ENCODE measurements at regions not wholly inside any gene's neighbourhood (a gene's known extent, or its start where the extent isn't known, plus 50 kb on each side); places are given as distances from the start of the nearest gene placed in this dataset.
"Not testable (repeated sequence)": the region's sequence is repeated elsewhere in the genome, so short reads cannot be mapped to it uniquely, and the experiment has no call there.

- DNase-seq: no peak
Measured at GRCh38 chr14:105711841-105712460, 185.6 kb downstream of the TMEM121 start.

- DNase-seq: not testable (repeated sequence)
Measured at GRCh38 chr14:105712670-105713069, 186.3 kb downstream of the TMEM121 start.

DNA sequence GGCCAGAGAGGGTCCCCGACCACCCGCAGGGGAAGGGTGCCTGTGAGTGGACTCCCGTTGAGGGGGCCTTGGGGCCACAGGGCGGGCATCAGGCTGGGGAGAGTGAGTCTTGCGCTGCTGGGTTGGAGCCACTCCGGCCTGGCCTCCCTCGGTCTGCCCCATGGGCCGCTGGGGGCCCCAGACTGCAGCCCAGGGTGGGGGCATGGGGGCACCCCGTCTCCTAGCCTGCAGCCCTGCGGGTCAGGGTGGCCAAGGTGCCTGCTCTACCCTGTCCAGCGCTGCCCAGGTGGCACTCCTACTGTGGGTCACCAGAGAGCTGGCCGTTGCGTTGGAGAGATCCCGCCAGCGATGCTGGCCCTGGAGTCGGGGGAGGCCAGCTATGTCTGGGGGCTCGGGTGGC, 186.8 kb downstream of the TMEM121 start:
- DNase-seq: not testable (repeated sequence)

DNA sequence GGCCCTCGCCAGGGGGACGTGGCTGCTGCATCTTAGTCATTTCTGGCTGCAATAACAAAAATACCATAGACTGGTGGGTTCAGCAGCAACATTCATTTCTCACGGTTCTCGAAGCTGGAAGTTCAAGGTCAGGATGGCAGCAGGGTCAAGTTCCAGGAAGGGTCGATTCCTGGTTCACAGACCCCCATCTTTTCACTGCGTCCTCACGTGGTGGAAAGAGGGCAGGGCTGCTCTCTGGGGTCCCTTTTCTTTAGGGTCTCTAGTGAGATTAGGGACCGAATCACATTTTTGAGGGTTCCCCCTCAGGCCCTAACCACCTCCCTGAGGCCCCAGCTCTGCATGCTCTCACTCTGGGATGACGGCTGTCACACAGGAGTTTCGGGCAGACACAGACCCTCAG, 187.5 kb downstream of the TMEM121 start:
- DNase-seq: not testable (repeated sequence)

DNA sequence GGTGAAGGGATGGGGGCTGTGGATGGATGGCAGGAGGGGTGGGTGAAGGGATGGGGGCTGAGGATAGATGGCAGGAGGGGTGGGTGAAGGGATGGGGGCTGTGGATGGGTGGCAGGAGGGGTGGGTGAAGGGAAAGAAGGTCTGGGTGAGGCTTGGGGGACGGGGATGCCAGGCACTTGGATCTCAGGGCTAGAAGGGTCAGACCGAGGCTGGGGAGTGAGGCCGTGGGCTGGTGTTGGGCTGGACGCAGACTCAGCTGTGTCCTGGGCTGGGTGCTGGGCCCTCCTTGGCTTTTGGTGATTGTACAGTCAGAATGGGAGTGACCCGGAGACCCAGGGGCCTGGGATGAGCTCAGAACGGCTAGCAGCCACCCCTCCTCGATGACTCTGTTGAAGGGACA, 192.4 kb downstream of the TMEM121 start:
- not testable (repeated sequence) for DNase-seq

- DNase-seq: not testable (repeated sequence)
Measured at GRCh38 chr14:105720106-105720505, 193.7 kb downstream of the TMEM121 start.

DNA sequence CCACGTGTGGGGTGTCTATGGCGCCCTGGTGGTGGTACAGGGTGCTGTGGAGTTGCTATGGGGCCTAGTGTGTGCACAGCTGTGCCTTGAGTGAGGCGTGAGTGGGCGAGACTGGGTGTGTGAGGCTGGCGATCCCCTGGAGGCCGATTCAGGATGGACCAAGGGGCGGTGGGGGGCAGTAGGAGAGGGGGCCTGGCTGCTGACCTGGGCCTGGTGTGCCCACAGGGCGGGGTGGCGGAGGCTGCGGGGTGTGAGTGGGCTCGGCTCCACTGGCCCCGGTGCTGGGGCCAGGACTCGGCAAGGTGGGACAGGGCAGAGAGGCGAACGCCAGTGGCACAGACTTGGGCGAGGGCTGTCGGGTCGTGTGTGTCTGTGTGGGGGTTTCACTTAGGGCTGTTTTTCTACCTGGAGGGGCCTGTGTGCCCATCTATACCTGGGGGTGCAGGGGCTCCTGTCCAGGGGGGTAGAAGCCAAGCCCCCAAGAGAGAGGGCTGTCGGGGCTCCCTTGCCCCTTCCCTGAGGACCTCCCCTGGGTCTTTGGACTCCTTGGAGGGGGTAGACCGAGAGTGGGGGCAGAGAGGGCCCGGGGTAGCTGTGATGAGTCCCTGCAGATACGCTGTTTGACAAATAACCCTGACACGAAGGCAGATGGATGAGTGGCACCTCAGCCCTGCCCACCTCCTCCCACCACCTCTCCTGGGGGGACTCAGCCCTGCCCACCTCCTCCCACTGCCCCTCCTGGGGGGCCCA, 194.6 kb downstream of the TMEM121 start:
- not testable (repeated sequence) for DNase-seq

GRCh38 chr14:105721602-105721970, 195.2 kb downstream of the TMEM121 start:
- not testable (repeated sequence) for DNase-seq

- not testable (repeated sequence) for DNase-seq
Measured at GRCh38 chr14:105721996-105722709, 195.8 kb downstream of the TMEM121 start.

DNA sequence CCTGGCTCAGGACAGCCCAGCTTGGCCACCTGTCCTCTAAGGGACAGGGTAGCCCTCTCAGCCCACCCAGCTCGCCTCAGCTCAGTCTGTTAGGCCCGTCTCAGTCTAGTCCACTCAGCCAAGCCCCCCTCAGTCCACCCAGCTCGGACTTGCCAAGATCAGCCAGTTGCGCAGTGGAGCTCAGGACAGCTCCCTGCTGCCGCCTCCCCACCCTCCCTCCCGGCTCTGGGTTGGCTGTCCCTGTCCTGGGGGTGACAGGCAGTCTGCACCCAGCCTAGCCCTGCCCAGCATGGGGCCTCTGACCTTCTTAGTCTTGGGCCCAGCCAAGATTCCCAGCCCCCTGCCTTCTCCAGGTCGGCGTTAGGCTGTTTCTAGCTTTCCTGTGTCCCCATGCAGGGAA, 196.9 kb downstream of the TMEM121 start:
- DNase-seq: not testable (repeated sequence)

DNA sequence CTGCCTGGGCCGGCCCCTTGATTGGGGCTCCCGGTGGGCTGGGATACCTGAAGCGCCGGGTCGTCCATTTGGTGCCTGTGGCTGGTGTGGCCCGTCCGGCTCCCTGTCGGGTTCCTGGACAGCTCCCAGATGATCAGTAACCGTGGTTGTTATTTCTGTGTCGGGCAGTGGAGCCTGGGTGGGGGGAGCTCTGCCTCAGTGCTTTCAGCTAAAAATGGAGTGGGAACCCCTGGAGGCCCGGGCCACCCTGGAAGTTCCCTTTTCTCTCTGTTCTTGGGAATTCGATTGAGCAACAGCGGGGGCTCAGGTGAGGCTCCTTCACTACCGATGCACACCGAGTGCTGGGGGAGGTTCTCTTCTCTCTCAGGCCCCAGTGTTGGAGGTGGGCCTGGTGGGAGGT, 197.4 kb downstream of the TMEM121 start:
- not testable (repeated sequence) for DNase-seq

GRCh38 chr14:105729825-105730368, 203.5 kb downstream of the TMEM121 start:
- DNase-seq: not testable (repeated sequence)

DNA sequence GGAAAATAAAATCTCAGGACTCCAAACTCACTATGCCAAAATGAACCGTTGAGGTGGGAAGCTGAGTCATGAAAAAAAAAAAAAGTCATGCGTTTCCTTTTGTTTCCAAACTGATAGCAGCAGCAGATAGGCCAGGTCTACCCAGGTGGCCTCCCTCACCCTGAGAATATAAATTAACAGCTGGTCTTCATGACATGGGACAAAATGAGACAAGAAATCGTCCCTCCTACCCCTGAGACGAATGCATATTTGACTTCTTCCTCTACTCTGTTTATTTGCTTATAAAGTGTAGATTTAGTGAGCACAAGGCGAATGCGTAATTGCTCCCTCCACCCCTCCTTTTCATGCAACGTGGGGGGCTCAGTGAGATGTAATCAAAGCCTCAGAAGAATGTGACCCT, 204.3 kb downstream of the TMEM121 start:
- not testable (repeated sequence) for DNase-seq

DNA sequence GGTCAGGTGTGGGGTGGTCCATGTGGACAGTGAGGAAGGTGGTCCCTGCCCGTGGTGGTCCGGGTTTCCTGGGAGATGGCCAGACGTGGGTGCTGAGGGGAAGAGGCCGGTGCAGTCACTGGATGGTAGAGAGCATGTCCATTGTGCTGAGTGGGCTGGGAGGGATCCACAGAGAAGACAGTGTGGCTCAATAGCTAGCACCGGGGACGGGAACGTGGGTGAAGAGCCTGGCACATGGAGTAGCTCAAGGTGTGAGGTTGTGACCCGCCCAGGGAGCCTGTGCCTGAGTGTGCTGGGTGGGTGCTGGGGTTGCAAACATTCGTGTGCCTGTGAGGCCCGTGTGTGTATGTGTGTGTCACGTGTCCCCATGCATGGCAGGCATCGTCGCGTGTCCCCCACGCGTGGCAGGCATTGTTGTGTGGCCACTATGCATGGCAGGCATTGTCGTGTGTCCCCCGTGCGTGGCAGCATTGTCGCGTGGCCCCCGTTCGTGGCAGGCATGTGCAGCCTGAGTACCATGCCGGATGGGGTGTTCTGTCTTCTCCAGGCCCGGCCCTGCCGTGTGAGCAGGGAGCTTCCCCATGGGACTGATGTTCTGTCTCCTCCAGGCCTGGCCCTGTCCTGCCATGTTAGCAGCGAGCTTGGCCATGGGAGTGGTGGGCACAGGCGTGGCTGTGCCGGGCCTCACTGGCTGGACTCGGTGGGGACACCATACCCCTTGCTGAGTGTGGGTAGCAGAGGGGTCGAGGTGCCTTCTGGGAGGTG, 205.0 kb downstream of the TMEM121 start:
- DNase-seq: not testable (repeated sequence)

DNA sequence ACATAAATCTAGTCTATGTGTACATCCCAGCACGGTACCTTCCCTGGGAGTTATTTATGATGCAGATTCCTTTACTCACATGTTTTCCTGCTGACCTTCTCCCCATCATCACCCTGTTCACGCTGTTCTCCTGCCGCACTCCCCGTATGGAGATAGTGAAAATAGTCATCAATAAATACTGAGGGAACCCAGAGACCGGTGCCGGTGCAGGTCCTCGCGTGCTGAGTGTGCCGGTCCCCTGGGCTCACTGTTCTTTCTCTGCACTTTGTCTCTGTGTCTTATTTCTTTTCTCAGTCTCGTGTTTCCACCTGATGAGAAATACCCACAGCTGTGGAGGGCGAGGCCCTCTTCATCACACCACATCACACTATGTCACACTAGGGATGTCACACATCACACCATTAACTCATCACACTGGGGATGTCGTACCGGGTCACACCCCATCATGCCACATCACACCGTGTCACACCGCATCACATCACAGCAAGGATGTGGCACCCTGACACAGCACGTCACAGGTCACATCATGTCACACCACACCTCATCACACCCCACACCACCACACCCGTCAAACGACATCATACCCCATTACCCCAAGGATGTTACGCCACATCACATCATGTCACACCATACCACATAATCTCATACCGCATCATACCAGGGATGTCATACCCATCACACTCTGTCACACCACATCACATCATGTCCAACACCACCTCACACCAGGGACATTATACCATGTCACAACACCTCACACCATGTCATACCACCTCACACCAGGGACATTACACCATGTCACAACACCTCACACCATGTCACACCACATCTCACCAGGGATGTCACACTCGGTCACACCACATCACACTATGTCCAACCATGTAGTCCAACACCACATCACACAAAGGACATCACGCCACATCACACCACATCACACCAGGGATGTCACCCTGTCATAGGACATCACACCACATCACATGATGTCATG, 207.0 kb downstream of the TMEM121 start:
- DNase-seq: no peak

DNA sequence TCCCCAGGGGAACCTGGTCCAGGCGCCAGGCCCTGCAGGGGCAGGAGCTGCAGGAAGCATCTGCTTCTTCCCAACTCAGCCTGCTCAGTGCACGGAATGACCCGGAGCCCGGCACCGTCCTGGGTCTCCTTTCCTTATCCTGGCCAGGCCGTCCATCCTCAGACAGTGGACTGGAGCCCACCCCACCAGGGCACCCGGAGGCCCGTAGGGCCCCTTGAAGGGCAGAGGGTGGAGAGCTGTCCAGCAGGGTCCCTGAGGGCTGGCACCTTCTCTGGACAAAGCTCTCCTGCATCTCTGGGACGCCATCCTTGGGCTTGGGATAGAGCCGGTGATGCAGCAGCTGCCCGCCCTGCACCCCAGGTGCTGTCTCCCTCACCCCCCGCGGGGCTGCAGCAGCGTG, 207.9 kb downstream of the TMEM121 start:
- DNase-seq: not testable (repeated sequence)

DNA sequence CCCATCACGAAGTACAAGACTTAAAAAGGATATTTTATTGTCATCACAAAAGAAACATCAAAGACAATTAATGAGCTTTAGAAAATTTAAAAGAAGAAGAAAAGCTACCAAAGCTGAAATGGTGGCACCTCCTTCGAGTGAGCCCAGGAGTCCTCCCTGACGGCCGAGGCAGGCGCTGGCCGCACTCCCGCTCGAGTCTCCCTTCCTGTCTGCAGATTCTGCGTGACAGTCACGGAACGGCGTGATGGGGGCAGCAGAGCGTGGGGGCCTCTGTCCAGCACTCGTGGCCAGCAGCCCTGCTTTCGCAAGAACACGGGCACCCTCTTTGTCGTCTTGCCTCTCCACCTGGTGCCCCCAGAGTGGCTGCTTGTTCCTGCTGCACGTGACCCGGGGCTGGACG, 209.9 kb downstream of the TMEM121 start:
- DNase-seq: not testable (repeated sequence)

DNA sequence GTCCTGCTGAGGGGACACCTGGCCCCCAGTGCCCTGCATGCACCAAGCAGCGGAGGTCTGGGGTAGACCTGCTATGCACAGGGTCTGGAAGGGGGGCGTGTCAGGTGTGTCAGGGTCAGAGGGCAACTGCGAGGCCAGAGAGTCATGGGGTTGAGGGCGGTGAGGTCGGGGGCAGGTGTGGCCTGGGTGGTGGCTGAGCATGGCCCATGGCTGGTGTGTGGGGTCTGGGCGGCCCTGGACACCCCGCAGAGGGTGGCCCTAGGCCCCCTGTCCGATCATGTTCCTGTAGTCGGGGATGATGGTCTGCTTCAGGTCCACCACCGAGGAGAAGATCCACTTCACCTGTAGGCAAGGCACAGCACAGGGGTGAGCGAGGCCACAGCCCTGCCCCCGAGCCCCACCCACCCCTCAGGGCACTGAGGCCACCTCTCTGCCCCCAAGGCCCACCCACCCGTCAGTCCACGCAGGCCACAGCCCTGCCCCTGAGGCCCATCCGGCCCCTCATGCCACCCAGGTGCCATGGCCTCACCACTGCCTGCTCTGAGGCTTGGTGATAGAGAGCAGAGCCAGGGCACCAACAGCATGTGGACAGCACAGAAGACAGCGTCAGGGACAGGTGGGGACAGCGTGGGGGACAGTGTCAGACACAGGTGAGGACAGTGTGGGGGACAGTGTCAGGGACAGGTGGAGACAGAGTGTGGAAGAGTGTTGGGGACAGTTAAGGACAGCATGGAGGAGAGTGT, 211.3 kb downstream of the TMEM121 start:
- DNase-seq: no peak

- DNase-seq: no peak
Measured at GRCh38 chr14:105738638-105739037, 212.3 kb downstream of the TMEM121 start.

DNA sequence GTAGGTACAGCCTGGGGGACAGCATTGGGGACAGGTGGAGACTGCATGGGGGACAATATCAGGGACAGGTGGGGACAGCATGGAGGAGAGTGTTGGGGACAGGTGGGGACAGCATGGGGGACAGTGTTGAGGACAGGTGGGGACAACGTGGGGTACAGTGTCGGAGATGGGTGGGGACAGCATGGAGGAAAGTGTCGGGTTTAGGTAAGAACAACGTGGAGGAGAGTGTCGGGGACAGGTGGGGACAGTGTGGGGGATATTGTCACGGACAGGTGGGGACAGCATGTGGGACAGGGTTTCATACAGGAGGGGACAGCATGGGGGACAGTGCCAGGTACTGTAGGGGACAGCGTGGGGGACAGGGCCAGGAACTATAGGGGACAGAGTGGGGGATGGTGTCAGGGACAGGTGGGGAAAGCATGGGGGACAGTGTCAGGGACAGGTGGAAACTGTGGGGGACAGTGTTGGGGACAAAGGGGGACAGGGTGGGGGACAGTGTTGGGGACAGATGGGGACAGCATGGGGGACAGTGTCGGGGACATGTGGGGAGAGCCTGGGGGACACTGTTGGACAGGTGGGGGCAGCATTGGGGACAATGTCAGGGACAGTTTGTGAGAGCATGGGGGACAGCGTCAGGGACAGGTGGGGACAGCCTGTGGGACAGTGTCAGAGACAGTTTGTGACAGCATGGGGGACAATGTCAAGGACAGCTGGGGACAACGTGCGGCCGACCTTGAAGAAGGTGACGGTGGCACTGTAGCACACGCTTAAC, 213.1 kb downstream of the TMEM121 start:
- DNase-seq: no peak
